ENCODE measurements at regions not wholly inside any gene's neighbourhood (a gene's known extent, or its start where the extent isn't known, plus 50 kb on each side); places are given as distances from the start of the nearest gene placed in this dataset.

- Histone ChIP-seq H3K27me3 (no peaks in the 10 kb centered on the region), H3K9me3 (no peaks in the 10 kb centered on the region), H3K4me3 (no peak overlapping the region), H3K27ac (no peak overlapping the region), H3K36me3 (no peaks in the 10 kb centered on the region), H3K4me1 (no peaks in the 10 kb centered on the region)
- WGBS, 2 donors: 76% methylated on average over 4 of the region's 4 CpGs
- TF ChIP-seq, protein P1, sequence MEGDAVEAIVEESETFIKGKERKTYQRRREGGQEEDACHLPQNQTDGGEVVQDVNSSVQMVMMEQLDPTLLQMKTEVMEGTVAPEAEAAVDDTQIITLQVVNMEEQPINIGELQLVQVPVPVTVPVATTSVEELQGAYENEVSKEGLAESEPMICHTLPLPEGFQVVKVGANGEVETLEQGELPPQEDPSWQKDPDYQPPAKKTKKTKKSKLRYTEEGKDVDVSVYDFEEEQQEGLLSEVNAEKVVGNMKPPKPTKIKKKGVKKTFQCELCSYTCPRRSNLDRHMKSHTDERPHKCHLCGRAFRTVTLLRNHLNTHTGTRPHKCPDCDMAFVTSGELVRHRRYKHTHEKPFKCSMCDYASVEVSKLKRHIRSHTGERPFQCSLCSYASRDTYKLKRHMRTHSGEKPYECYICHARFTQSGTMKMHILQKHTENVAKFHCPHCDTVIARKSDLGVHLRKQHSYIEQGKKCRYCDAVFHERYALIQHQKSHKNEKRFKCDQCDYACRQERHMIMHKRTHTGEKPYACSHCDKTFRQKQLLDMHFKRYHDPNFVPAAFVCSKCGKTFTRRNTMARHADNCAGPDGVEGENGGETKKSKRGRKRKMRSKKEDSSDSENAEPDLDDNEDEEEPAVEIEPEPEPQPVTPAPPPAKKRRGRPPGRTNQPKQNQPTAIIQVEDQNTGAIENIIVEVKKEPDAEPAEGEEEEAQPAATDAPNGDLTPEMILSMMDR (IDR thresholded peaks at IDR 0.05): no peak
- TF ChIP-seq POLR2AphosphoS5 (IDR thresholded peaks at IDR 0.05): no peak
- no peak for TF ChIP-seq POLR2A (IDR thresholded peaks at IDR 0.05)
- TF ChIP-seq EP300 (IDR thresholded peaks at IDR 0.05): no peak
- no peak for ATAC-seq (ENCODE audit: low FRiP score in 2 of 2)
- DNase-seq: no peak
These were observed 68.4 kb upstream of the SORL1 start for GRCh38 chr11:121383716-121384115.

GRCh38 chr11:121385688-121386087, 66.4 kb upstream of the SORL1 start:
- DNase-seq (no peak), ATAC-seq (ENCODE audit: low FRiP score in 2 of 2) (no peak)
- 47 to 58% methylated on average over 1 of the region's 1 CpG for WGBS, 2 donors
- Histone ChIP-seq H3K4me1 (peaks cover 0 to 4% (median 2%) of the 10 kb centered on the region in 4 donors), H3K36me3 (no peaks in the 10 kb centered on the region), H3K4me3 (no peak overlapping the region), H3K27ac (no peak overlapping the region), H3K27me3 (no peaks in the 10 kb centered on the region), H3K9me3 (no peaks in the 10 kb centered on the region)
- TF ChIP-seq EP300 (IDR thresholded peaks at IDR 0.05) (no peak), POLR2A (IDR thresholded peaks at IDR 0.05) (no peak), POLR2AphosphoS5 (IDR thresholded peaks at IDR 0.05) (no peak)
- TF ChIP-seq, protein P1 (IDR thresholded peaks at IDR 0.05): no peak

Data from upper lobe of left lung (tissue), 6 donors.